ENCODE measurements at regions not wholly inside any gene's neighbourhood (a gene's known extent, or its start where the extent isn't known, plus 50 kb on each side); places are given as distances from the start of the nearest gene placed in this dataset.

DNA sequence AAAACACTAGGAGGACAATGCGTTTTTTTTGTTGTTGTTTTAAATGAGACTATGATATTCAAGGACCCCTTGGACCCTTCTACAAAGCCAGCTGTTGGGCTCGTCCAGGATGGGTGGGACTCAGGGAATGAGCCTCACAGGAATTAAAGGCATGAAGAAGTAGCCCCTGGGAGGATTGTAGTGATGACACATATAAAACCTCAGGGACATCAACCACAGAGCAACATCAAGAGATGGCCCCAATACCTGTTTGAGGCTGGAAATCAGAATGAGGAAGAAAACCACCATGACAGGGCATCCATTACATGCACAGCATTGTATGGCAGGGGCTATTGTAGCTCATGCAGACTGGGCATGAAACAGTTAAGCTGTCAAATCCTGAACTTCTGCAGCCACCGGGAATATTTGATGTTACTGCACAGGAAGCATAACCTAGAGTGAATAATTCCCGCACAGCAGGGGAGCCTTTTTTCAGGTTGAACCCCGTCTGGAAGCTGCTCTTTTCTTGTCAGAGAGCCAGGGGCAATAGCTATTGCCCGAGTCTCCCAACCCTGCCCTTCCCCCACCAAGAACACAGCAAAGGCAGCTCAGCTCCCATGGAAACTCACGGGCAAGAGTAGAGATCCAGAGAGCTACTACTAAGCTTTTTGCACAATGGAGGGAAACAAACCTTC lies 140.2 kb upstream of the FGGY start:
- H3K27ac ChIP-seq: no peak overlapping the region
- no peak for DNase-seq
- no peaks in the 10 kb centered on the region for H3K36me3 ChIP-seq
- no peaks in the 10 kb centered on the region for H3K9me3 ChIP-seq
- H3K4me3 ChIP-seq: no peak overlapping the region
- no peaks in the 10 kb centered on the region for H3K27me3 ChIP-seq
- WGBS, 3 donors: 14 to 26% (median 22%) methylated on average over 7 of the region's 7 CpGs
- H3K4me1 ChIP-seq (ENCODE audit: insufficient read depth): peaks cover under 1% of the 10 kb centered on the region
- intact Hi-C loops (cut with DNase I): loop anchor here in 1 of 4 donors (10.0 kb wide), 1 partner anchor 372 kb away; the partner anchor contains the start of gene JUN
- TF ChIP-seq EP300 (IDR thresholded peaks at IDR 0.05) (no peak), POLR2A (IDR thresholded peaks at IDR 0.05) (no peak), CTCF (IDR thresholded peaks at IDR 0.05) (no peak)

- TF ChIP-seq CTCF (IDR thresholded peaks at IDR 0.05) (no peak), POLR2A (IDR thresholded peaks at IDR 0.05) (no peak), EP300 (IDR thresholded peaks at IDR 0.05) (no peak)
- Histone ChIP-seq H3K4me1 (ENCODE audit: insufficient read depth) (no peaks in the 10 kb centered on the region), H3K9me3 (no peaks in the 10 kb centered on the region), H3K27ac (no peak overlapping the region), H3K4me3 (no peak overlapping the region), H3K36me3 (no peaks in the 10 kb centered on the region), H3K27me3 (no peaks in the 10 kb centered on the region)
- intact Hi-C loops (cut with DNase I): loop anchor here in 1 of 4 donors (10.0 kb wide), 1 partner anchor 374 kb away; the partner anchor contains the start of gene JUN
- DNase-seq: no peak
Observed at GRCh38 chr1:59158321-59158720, 138.6 kb upstream of the FGGY start.

GRCh38 chr1:59159557-59160203 lies 137.2 kb upstream of the FGGY start:
- no peaks in the 10 kb centered on the region for H3K27me3 ChIP-seq
- 62 to 67% (median 64%) methylated on average over 3 of the region's 3 CpGs for WGBS, 3 donors
- intact Hi-C loops (cut with DNase I): loop anchor here in 1 of 4 donors (10.0 kb wide), 2 partner anchors 375 to 535 kb away; partner anchors contain the start of gene JUN
- no peaks in the 10 kb centered on the region for H3K9me3 ChIP-seq
- H3K27ac ChIP-seq: no peak overlapping the region
- TF ChIP-seq EP300 (IDR thresholded peaks at IDR 0.05) (no peak), CTCF (IDR thresholded peaks at IDR 0.05) (no peak), POLR2A (IDR thresholded peaks at IDR 0.05) (no peak)
- no peaks in the 10 kb centered on the region for H3K4me1 ChIP-seq (ENCODE audit: insufficient read depth)
- no peak for DNase-seq
- H3K4me3 ChIP-seq: no peak overlapping the region
- no peaks in the 10 kb centered on the region for H3K36me3 ChIP-seq

DNA sequence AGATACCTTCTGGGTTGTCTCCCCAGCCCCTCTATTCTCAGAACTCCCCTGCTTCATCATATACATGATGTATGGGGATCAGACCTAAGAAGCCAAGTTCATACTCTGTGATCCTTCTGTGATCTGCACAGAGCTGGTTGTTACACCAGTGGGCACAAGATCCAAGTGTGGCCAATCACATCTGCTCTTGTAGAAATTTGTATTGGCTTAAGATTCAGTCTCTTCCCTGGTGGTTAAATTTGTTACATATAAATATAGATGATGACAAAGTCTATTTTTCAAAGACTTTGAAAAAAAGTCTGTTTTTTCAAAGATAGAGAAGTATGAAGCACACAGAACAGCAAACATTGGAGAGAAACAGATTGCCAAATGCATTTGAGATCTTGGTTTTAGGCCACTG lies 135.8 kb upstream of the FGGY start:
- no peaks in the 10 kb centered on the region for H3K9me3 ChIP-seq
- H3K27ac ChIP-seq: no peak overlapping the region
- intact Hi-C loops (cut with DNase I): loop anchor here in 1 of 4 donors (10.0 kb wide), 1 partner anchor 534 kb away; no protein-coding TSS in a partner anchor
- no peak overlapping the region for H3K4me3 ChIP-seq
- DNase-seq: no peak
- H3K4me1 ChIP-seq (ENCODE audit: insufficient read depth): no peaks in the 10 kb centered on the region
- TF ChIP-seq CTCF (IDR thresholded peaks at IDR 0.05) (no peak), EP300 (IDR thresholded peaks at IDR 0.05) (no peak), POLR2A (IDR thresholded peaks at IDR 0.05) (no peak)
- no peaks in the 10 kb centered on the region for H3K27me3 ChIP-seq
- H3K36me3 ChIP-seq: no peaks in the 10 kb centered on the region

All from ovary (tissue), 7 donors.